Neuronal stem cell (in vitro differentiated cells): ENCODE measurements at regions not wholly inside any gene's neighbourhood (a gene's known extent, or its start where the extent isn't known, plus 50 kb on each side); places are given as distances from the start of the nearest gene placed in this dataset.

Experiments
- DNase-seq: peaks from one replicate; pipeline ENCODE4 v3.0.0-alpha.2; 2013; ENCODE audit warnings: low spot score
- H2AFZ ChIP-seq: one replicate; pipeline ENCODE4 v1.6.1; 2013; ENCODE audit warnings: mild to moderate bottlenecking, low read length, inconsistent platforms
- H2AK5ac ChIP-seq: 2 replicates; pipeline ENCODE4 v1.6.1; 2013; ENCODE audit warnings: low read depth, mild to moderate bottlenecking, inconsistent platforms, low read length, moderate library complexity, mixed read lengths
- H2BK120ac ChIP-seq: 2 replicates; pipeline ENCODE4 v1.6.1; 2013; ENCODE audit warnings: low read depth, mild to moderate bottlenecking, inconsistent platforms, low read length, moderate library complexity, mixed read lengths
- H2BK12ac ChIP-seq: one replicate; pipeline ENCODE4 v1.6.1; 2013; ENCODE audit warnings: low read length, inconsistent platforms
- H2BK15ac ChIP-seq: 2 replicates; pipeline ENCODE4 v1.6.1; 2013; ENCODE audit warnings: mild to moderate bottlenecking, low read length, inconsistent platforms, mixed read lengths
- H2BK5ac ChIP-seq: one replicate; pipeline ENCODE4 v1.6.1; 2013; ENCODE audit warnings: inconsistent platforms, mild to moderate bottlenecking, low read length, moderate library complexity
- H3K14ac ChIP-seq: one replicate; pipeline ENCODE4 v1.6.1; 2013; ENCODE audit warnings: low read length, inconsistent platforms
- H3K18ac ChIP-seq: 2 replicates; pipeline ENCODE4 v1.6.1; 2013; ENCODE audit warnings: low read length, inconsistent platforms
- H3K23ac ChIP-seq: 2 replicates; pipeline ENCODE4 v1.6.1; 2013; ENCODE audit warnings: low read depth, mild to moderate bottlenecking, mixed read lengths, low read length, inconsistent platforms; ENCODE audit not compliant: poor library complexity
- H3K27ac ChIP-seq: replicated peaks from 3 replicates; pipeline ENCODE4 v1.5.1; 2013; ENCODE audit warnings: low read length, inconsistent platforms
- H3K27me3 ChIP-seq, 3 experiments: 2 replicates each; pipeline ENCODE4 v1.6.1; 2013; ENCODE audit warnings: low read length in 3 of 3, mild to moderate bottlenecking in 2 of 3, inconsistent platforms in 1 of 3, low read depth in 1 of 3, mixed read lengths in 1 of 3, moderate library complexity in 1 of 3; ENCODE audit not compliant: control insufficient read depth in 3 of 3, insufficient read depth in 3 of 3
- H3K36me3 ChIP-seq, 2 donors: replicated peaks in 1 of 2; 2 replicates each; pipeline ENCODE4 v1.6.1; 2013; ENCODE audit warnings: low read length in 2 of 2; ENCODE audit not compliant: control insufficient read depth in 2 of 2, insufficient read depth in 2 of 2
- H3K4ac ChIP-seq: 2 replicates; pipeline ENCODE4 v1.6.1; 2013; ENCODE audit warnings: inconsistent platforms, mild to moderate bottlenecking, low read length, moderate library complexity
- H3K4me1 ChIP-seq, 2 donors: 1 replicate in 1 of 2; 2 replicates in 1 of 2; pipeline ENCODE4 v1.6.1; 2013; ENCODE audit warnings: low read length in 2 of 2, low read depth in 1 of 2; ENCODE audit not compliant: control insufficient read depth in 2 of 2, insufficient read depth in 1 of 2
- H3K4me2 ChIP-seq: one replicate; pipeline ENCODE4 v1.6.1; 2013; ENCODE audit warnings: mild to moderate bottlenecking, low read length, inconsistent platforms; ENCODE audit not compliant: insufficient read depth, poor library complexity, severe bottlenecking
- H3K4me3 ChIP-seq, 2 donors: 2 replicates each; pipeline ENCODE4 v1.5.1; 2013; ENCODE audit warnings: low read length in 2 of 2, mild to moderate bottlenecking in 2 of 2, inconsistent platforms in 1 of 2, moderate library complexity in 1 of 2
- H3K79me1 ChIP-seq: one replicate; pipeline ENCODE4 v1.6.1; 2013; ENCODE audit warnings: low read depth, mild to moderate bottlenecking, inconsistent platforms, low read length, moderate library complexity
- H3K9ac ChIP-seq: one replicate; pipeline ENCODE4 v1.6.1; 2013; ENCODE audit warnings: mild to moderate bottlenecking, low read depth, low read length, inconsistent platforms; ENCODE audit not compliant: poor library complexity
- H3K9me3 ChIP-seq, 2 donors: replicated peaks in 1 of 2; 2 replicates each; pipeline versions ENCODE3 to v1.6.1; 2013; ENCODE audit warnings: low read length in 2 of 2, mild to moderate bottlenecking in 2 of 2, inconsistent platforms in 1 of 2, low read depth in 1 of 2, mixed read lengths in 1 of 2, moderate library complexity in 1 of 2; ENCODE audit not compliant: control insufficient read depth in 2 of 2, insufficient read depth in 1 of 2
- H4K8ac ChIP-seq: one replicate; pipeline ENCODE4 v1.6.1; 2013; ENCODE audit warnings: low read depth, mild to moderate bottlenecking, inconsistent platforms, low read length, moderate library complexity
- H4K91ac ChIP-seq: one replicate; pipeline ENCODE4 v1.6.1; 2013; ENCODE audit warnings: low read length, low read depth, mild to moderate bottlenecking, inconsistent platforms; ENCODE audit not compliant: poor library complexity
- WGBS, 2 donors: extraction: QIAGEN DNeasy Blood & Tissue Kit; methylation state at CpG; one replicate each; pipeline ENCODE4 v1.1.7; 2013; ENCODE audit warnings: missing lambda C conversion rate in 2 of 2, mixed read lengths in 1 of 2; ENCODE audit not compliant: insufficient read length in 2 of 2, insufficient replicate concordance in 1 of 2; ENCODE audit errors: extremely low coverage in 2 of 2; 5-methylcytosine and 5-hydroxymethylcytosine counted together

DNA sequence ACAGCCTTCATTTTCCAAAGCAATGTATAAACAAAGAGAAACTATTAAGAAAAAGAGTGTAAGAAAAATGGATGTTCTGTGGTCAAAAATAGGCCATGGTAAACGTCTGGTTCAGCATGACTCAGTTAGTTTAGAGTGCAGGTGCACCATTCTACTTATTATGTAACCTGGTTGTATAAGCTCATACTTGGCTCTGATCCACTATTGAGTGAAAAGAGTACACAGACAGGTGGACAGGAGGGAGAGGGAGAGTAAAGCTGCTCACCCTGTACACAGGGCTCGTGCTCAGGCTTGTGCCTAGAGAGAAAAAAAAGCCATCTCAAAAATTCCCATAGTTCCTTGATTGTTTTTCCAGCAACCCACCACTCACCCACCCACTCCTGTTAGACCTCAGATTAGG is 85.8 kb upstream of the ZNF91 start:
- WGBS, 2 donors: no CpG with 5 or more reads among the region's 2 CpGs
- Histone ChIP-seq H3K4me2 (no peak overlapping the region), H3K14ac (no peak overlapping the region), H2BK12ac (no peak overlapping the region), H2BK15ac (no peak overlapping the region), H3K18ac (no peak overlapping the region), H2BK5ac (no peak overlapping the region), H3K36me3 (no peaks in the 10 kb centered on the region), H2AFZ (no peak overlapping the region), H2BK120ac (no peak overlapping the region), H2AK5ac (no peak overlapping the region), H4K8ac (no peak overlapping the region), H3K9me3 (peaks cover 0 to 10% of the 10 kb centered on the region in 2 donors), H4K91ac (no peak overlapping the region), H3K4me3 (no peak overlapping the region), H3K27ac (no peak overlapping the region), H3K23ac (no peak overlapping the region), H3K27me3 (no peaks in the 10 kb centered on the region), H3K4ac (no peak overlapping the region), H3K79me1 (no peaks in the 10 kb centered on the region), H3K4me1 (no peaks in the 10 kb centered on the region), H3K9ac (no peak overlapping the region)
- no peak for DNase-seq

DNA sequence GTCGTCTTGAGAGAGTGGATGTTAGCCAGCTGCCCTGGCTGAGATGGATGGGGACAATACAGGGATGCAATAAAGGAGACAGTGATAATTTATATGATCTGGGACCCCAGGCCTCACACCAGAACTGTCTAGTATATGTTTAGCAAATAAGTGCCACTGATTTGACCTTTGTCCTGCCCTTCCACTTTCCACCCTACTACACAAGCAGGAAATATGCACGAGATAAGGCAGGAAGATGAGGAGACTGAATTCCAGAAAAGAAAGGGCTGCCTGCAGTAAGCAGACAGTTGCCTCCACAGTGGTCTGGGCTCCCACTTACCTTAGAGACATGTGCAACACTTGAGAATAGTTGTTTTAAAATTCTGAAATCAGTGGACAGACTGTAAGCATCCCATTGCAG is 80.2 kb upstream of the ZNF91 start:
- no peak overlapping the region for H4K8ac ChIP-seq
- H2BK12ac ChIP-seq: no peak overlapping the region
- no peak overlapping the region for H3K18ac ChIP-seq
- H2AFZ ChIP-seq: no peak overlapping the region
- no peak overlapping the region for H2AK5ac ChIP-seq
- H2BK5ac ChIP-seq: no peak overlapping the region
- no peak overlapping the region for H3K27ac ChIP-seq
- H3K4me1 ChIP-seq: no peaks in the 10 kb centered on the region
- H3K4ac ChIP-seq: no peak overlapping the region
- H2BK120ac ChIP-seq: no peak overlapping the region
- no peak overlapping the region for H3K9ac ChIP-seq
- DNase-seq: no peak
- H4K91ac ChIP-seq: no peak overlapping the region
- H3K9me3 ChIP-seq: peaks cover 0 to 13% of the 10 kb centered on the region in 2 donors
- no CpG with 5 or more reads among the region's 2 CpGs for WGBS, 2 donors
- no peaks in the 10 kb centered on the region for H3K36me3 ChIP-seq
- H2BK15ac ChIP-seq: no peak overlapping the region
- peaks cover 2% of the 10 kb centered on the region for H3K79me1 ChIP-seq
- H3K4me3 ChIP-seq: no peak overlapping the region
- no peak overlapping the region for H3K4me2 ChIP-seq
- no peak overlapping the region for H3K23ac ChIP-seq
- H3K27me3 ChIP-seq: no peaks in the 10 kb centered on the region
- H3K14ac ChIP-seq: no peak overlapping the region

DNA sequence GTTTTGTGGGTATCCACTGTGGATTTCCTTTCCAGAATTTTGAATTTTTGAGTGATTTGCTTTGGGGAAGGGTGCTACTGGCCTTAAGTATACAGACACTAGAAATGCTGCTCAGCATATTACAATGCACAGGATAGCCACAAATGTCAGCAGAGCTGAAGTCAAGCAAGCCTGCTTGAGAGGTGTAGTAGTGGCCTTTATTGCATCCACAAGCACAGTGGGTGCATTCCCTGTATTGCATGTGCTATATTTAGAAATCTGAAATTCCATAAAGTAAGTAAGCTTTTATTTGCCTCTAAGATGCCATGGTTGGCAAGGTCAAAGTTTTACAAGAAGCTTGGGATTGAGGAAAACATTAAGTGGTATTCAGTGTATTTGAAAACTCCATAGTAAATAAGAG is 79.5 kb upstream of the ZNF91 start:
- Histone ChIP-seq H3K9me3 (peaks cover 0 to 16% of the 10 kb centered on the region in 2 donors), H3K23ac (no peak overlapping the region), H3K79me1 (peaks cover 2% of the 10 kb centered on the region), H2BK5ac (no peak overlapping the region), H2AK5ac (no peak overlapping the region), H3K18ac (no peak overlapping the region), H2AFZ (no peak overlapping the region), H3K4me1 (no peaks in the 10 kb centered on the region), H3K9ac (no peak overlapping the region), H3K4ac (no peak overlapping the region), H3K27me3 (no peaks in the 10 kb centered on the region), H3K36me3 (no peaks in the 10 kb centered on the region), H2BK15ac (no peak overlapping the region), H2BK12ac (no peak overlapping the region), H4K8ac (no peak overlapping the region), H3K4me2 (no peak overlapping the region), H4K91ac (no peak overlapping the region), H2BK120ac (no peak overlapping the region), H3K14ac (no peak overlapping the region), H3K27ac (no peak overlapping the region), H3K4me3 (no peak overlapping the region)
- no peak for DNase-seq

DNA sequence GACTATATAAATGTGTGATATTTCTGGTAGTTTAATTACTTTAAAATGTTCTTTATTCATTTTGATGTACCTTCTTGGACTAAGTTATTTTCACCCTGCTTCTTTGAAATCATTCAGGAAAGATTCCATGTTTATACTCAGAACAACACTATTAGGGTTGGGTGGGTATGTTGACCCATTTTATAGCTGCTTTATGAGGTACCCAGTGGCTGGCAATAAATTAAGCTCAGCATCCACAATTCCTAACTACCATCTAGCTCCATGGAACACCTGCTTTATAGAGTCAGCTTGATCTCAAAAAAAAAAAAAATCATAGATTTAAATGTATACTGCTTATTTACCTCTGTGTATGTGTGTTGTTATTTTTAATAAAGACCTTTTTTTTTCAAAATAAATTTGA is 78.9 kb upstream of the ZNF91 start:
- H3K18ac ChIP-seq: no peak overlapping the region
- no peak overlapping the region for H3K4ac ChIP-seq
- peaks cover 2% of the 10 kb centered on the region for H3K79me1 ChIP-seq
- H3K9ac ChIP-seq: no peak overlapping the region
- H3K9me3 ChIP-seq: peaks cover 0 to 16% of the 10 kb centered on the region in 2 donors
- no peaks in the 10 kb centered on the region for H3K4me1 ChIP-seq
- no peak overlapping the region for H3K4me2 ChIP-seq
- no peak overlapping the region for H2BK12ac ChIP-seq
- no peaks in the 10 kb centered on the region for H3K27me3 ChIP-seq
- H4K8ac ChIP-seq: no peak overlapping the region
- no peak overlapping the region for H2AK5ac ChIP-seq
- no peak overlapping the region for H2BK120ac ChIP-seq
- no peak for DNase-seq
- H4K91ac ChIP-seq: no peak overlapping the region
- H3K23ac ChIP-seq: no peak overlapping the region
- no peaks in the 10 kb centered on the region for H3K36me3 ChIP-seq
- H3K4me3 ChIP-seq: no peak overlapping the region
- no peak overlapping the region for H2BK15ac ChIP-seq
- H3K14ac ChIP-seq: no peak overlapping the region
- H3K27ac ChIP-seq: no peak overlapping the region
- H2BK5ac ChIP-seq: no peak overlapping the region
- H2AFZ ChIP-seq: no peak overlapping the region
